Loucy (cell line): ENCODE measurements at regions not wholly inside any gene's neighbourhood (a gene's known extent, or its start where the extent isn't known, plus 50 kb on each side); places are given as distances from the start of the nearest gene placed in this dataset.

ENCODE experiments used
- H2AFZ ChIP-seq: fragments of 200-600 bp; sonication (generic); 2 replicates; pipeline ENCODE4 v1.6.0; 2016; ENCODE audit warnings: antibody characterized with exemption, mild to moderate bottlenecking, low read length, moderate library complexity
- H3F3A ChIP-seq: fragments of 200-600 bp; 2 replicates; pipeline ENCODE4 v1.6.0; 2016; ENCODE audit warnings: antibody characterized with exemption, low read depth, mild to moderate bottlenecking
- H3K27me3 ChIP-seq: fragments of 200-600 bp; sonication (generic); 2 replicates; pipeline ENCODE4 v1.6.1; 2014; ENCODE audit warnings: low read length, mild to moderate bottlenecking; ENCODE audit not compliant: insufficient read depth, poor library complexity, severe bottlenecking
- H3K36me3 ChIP-seq: fragments of 200-600 bp; sonication (generic); 2 replicates; pipeline ENCODE4 v1.6.1; 2016; ENCODE audit warnings: low read length; ENCODE audit not compliant: insufficient read depth
- H3K4me1 ChIP-seq: fragments of 200-600 bp; sonication (generic); 2 replicates; pipeline ENCODE4 v1.5.1; 2014; ENCODE audit warnings: low read length, mild to moderate bottlenecking; ENCODE audit not compliant: insufficient read depth, poor library complexity, severe bottlenecking
- H3K4me2 ChIP-seq: fragments of 200-600 bp; sonication (generic); 2 replicates; pipeline ENCODE4 v1.6.0; 2014; ENCODE audit warnings: antibody characterized with exemption, low read length, low read depth, mild to moderate bottlenecking; ENCODE audit not compliant: poor library complexity, severe bottlenecking
- H3K4me3 ChIP-seq: fragments of 200-600 bp; sonication (generic); 2 replicates; pipeline ENCODE4 v1.5.1; 2014; ENCODE audit warnings: low read length, mild to moderate bottlenecking, mixed read lengths; ENCODE audit not compliant: poor library complexity, severe bottlenecking
- H3K79me2 ChIP-seq: fragments of 200-600 bp; sonication (generic); 2 replicates; pipeline ENCODE4 v1.6.1; 2014; ENCODE audit warnings: low read length; ENCODE audit not compliant: insufficient read depth
- H3K9ac ChIP-seq: fragments of 200-600 bp; sonication (generic); 2 replicates; pipeline ENCODE4 v1.6.0; 2014; ENCODE audit warnings: mild to moderate bottlenecking, low read depth, low read length, moderate library complexity; ENCODE audit not compliant: poor library complexity, severe bottlenecking
- H3K9me2 ChIP-seq: fragments of 200-600 bp; sonication (generic); replicated peaks from 2 replicates; pipeline ENCODE4 v1.6.1; 2016; ENCODE audit warnings: low read depth, low read length, mixed read lengths
- H3K9me3 ChIP-seq: fragments of 200-600 bp; sonication (generic); 2 replicates; pipeline ENCODE4 v1.6.1; 2014; ENCODE audit warnings: mild to moderate bottlenecking, antibody characterized with exemption, low read length, low read depth; ENCODE audit not compliant: insufficient read depth
- H4K20me1 ChIP-seq: fragments of 200-600 bp; sonication (generic); 2 replicates; pipeline ENCODE4 v1.6.0; 2014; ENCODE audit warnings: antibody characterized with exemption, low read length, mild to moderate bottlenecking; ENCODE audit not compliant: insufficient read depth, poor library complexity, severe bottlenecking
- EZH2phosphoT487 ChIP-seq: fragments of 200-600 bp; IDR thresholded peaks from 2 replicates; pipeline ENCODE4 v1.6.1; 2018; ENCODE audit warnings: antibody characterized with exemption, mild to moderate bottlenecking, moderate library complexity, borderline replicate concordance
- TF ChIP-seq, protein P1 (sequence below): fragments of 200-600 bp; sonication (generic); conservative IDR thresholded peaks from 2 replicates; pipeline ENCODE4 v1.5.1; 2014; ENCODE audit warnings: mild to moderate bottlenecking, antibody characterized with exemption, low read length

DNA sequence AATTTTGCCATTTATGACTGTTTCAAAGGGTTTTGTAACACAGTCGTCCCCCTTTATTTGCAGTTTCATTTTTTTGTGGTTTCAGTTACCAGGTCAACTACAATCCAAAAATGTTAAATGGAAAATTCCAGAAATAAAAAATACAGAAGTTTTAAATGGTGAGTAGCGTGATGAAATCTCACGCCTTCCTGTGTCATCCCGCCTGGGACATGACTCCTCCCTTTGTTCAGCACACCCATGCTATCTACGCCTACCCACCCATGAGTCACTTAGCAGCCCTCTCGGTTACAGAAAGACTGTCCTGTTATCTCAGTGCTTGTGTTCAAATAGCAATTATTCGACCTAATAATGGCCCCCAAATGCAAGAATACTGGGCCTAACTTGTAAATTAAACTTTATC is 765.3 kb upstream of the ADAMTS16 start:
- H3K4me2 ChIP-seq: peak overlapping the region; percentile 49
- peaks cover 15% of the 10 kb centered on the region for H3K4me1 ChIP-seq
- peak overlapping the region; percentile 47 for H3K4me3 ChIP-seq

DNA sequence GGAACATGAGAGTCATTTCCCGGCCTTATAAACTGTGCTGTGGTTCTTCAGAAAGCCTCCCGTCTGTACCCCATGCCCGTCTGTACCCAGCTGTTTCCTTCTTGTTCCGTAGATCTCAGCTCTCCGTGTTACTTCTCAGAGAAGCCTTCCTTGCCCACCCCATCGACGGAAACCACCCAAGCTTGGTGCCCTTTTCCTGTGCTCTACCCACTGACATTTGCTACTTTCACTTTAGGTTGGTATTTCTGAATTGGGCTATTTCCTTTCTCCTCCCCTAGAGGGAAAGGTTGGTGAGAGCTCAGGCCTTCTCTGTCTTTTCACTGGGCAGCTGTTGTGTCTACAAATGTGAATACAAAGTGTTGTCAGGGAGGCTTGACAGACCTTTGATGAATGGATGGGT is 764.5 kb upstream of the ADAMTS16 start:
- peak overlapping the region; percentile 27 for H3K9ac ChIP-seq
- no peaks in the 10 kb centered on the region for H3K9me2 ChIP-seq
- H2AFZ ChIP-seq: peak overlapping the region; percentile 59
- no peaks in the 10 kb centered on the region for H4K20me1 ChIP-seq
- peaks cover 15% of the 10 kb centered on the region for H3K4me1 ChIP-seq
- no peaks in the 10 kb centered on the region for H3K79me2 ChIP-seq
- no peak for TF ChIP-seq EZH2phosphoT487
- TF ChIP-seq, protein P1, sequence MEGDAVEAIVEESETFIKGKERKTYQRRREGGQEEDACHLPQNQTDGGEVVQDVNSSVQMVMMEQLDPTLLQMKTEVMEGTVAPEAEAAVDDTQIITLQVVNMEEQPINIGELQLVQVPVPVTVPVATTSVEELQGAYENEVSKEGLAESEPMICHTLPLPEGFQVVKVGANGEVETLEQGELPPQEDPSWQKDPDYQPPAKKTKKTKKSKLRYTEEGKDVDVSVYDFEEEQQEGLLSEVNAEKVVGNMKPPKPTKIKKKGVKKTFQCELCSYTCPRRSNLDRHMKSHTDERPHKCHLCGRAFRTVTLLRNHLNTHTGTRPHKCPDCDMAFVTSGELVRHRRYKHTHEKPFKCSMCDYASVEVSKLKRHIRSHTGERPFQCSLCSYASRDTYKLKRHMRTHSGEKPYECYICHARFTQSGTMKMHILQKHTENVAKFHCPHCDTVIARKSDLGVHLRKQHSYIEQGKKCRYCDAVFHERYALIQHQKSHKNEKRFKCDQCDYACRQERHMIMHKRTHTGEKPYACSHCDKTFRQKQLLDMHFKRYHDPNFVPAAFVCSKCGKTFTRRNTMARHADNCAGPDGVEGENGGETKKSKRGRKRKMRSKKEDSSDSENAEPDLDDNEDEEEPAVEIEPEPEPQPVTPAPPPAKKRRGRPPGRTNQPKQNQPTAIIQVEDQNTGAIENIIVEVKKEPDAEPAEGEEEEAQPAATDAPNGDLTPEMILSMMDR: peak; percentile 39
- no peaks in the 10 kb centered on the region for H3K9me3 ChIP-seq
- no peaks in the 10 kb centered on the region for H3K36me3 ChIP-seq
- no peaks in the 10 kb centered on the region for H3F3A ChIP-seq
- peak overlapping the region; percentile 47 for H3K4me3 ChIP-seq
- H3K4me2 ChIP-seq: peak overlapping the region; percentile 49
- no peaks in the 10 kb centered on the region for H3K27me3 ChIP-seq

More for the DNA sequence above, 765.3 kb upstream of the ADAMTS16 start:
- H3F3A ChIP-seq: no peaks in the 10 kb centered on the region
- peak overlapping the region; percentile 33; the same call in 1 of the 2 replicates for H2AFZ ChIP-seq
- no peaks in the 10 kb centered on the region for H4K20me1 ChIP-seq
- H3K79me2 ChIP-seq: no peaks in the 10 kb centered on the region
- peak overlapping the region; percentile 5 for H3K9ac ChIP-seq
- TF ChIP-seq, protein P1: no peak
- no peak for TF ChIP-seq EZH2phosphoT487
- H3K27me3 ChIP-seq: no peaks in the 10 kb centered on the region
- no peaks in the 10 kb centered on the region for H3K36me3 ChIP-seq
- no peaks in the 10 kb centered on the region for H3K9me2 ChIP-seq
- no peaks in the 10 kb centered on the region for H3K9me3 ChIP-seq

GRCh38 chr5:4383102-4383501 is 757.0 kb upstream of the ADAMTS16 start:
- Histone ChIP-seq H3K9ac (no peak overlapping the region), H3K4me3 (no peak overlapping the region), H3K9me2 (no peaks in the 10 kb centered on the region), H3K4me2 (no peak overlapping the region), H3K4me1 (no peaks in the 10 kb centered on the region), H4K20me1 (no peaks in the 10 kb centered on the region), H3F3A (no peaks in the 10 kb centered on the region), H3K27me3 (no peaks in the 10 kb centered on the region), H3K79me2 (no peaks in the 10 kb centered on the region), H3K36me3 (no peaks in the 10 kb centered on the region), H3K9me3 (no peaks in the 10 kb centered on the region), H2AFZ (no peak overlapping the region)
- TF ChIP-seq, protein P1: no peak
- no peak for TF ChIP-seq EZH2phosphoT487
